GM12874 (cell line): ENCODE measurements at regions not wholly inside any gene's neighbourhood (a gene's known extent, or its start where the extent isn't known, plus 50 kb on each side); places are given as distances from the start of the nearest gene placed in this dataset.

Source experiments
- TF ChIP-seq, protein P1 (sequence below): IDR thresholded peaks from 2 replicates; pipeline ENCODE4 v1.5.1; 2011; ENCODE audit warnings: low read depth, mild to moderate bottlenecking, control low read depth, low read length, moderate library complexity; ENCODE audit not compliant: insufficient read depth

DNA sequence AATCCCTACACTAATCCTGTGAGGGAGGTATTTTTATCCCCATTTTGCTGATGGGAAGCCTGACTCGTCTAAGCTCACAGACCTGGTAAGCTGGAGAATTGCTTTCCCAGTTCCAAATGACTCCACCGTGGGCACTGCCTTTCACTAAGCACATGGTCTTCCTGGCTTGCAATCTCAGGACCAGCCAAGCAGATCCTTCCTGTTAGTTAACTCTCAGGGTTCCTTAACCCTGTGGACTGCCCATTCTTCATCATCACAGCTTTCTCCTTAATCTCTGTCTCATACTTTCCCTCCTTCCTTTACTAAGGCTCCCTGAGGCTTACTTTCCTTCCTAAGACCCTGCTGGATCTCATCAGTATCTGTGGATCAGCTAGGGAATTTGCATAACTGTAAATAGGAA is 122.2 kb upstream of the ZEB2 start:
- TF ChIP-seq, protein P1, sequence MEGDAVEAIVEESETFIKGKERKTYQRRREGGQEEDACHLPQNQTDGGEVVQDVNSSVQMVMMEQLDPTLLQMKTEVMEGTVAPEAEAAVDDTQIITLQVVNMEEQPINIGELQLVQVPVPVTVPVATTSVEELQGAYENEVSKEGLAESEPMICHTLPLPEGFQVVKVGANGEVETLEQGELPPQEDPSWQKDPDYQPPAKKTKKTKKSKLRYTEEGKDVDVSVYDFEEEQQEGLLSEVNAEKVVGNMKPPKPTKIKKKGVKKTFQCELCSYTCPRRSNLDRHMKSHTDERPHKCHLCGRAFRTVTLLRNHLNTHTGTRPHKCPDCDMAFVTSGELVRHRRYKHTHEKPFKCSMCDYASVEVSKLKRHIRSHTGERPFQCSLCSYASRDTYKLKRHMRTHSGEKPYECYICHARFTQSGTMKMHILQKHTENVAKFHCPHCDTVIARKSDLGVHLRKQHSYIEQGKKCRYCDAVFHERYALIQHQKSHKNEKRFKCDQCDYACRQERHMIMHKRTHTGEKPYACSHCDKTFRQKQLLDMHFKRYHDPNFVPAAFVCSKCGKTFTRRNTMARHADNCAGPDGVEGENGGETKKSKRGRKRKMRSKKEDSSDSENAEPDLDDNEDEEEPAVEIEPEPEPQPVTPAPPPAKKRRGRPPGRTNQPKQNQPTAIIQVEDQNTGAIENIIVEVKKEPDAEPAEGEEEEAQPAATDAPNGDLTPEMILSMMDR = no peak

DNA sequence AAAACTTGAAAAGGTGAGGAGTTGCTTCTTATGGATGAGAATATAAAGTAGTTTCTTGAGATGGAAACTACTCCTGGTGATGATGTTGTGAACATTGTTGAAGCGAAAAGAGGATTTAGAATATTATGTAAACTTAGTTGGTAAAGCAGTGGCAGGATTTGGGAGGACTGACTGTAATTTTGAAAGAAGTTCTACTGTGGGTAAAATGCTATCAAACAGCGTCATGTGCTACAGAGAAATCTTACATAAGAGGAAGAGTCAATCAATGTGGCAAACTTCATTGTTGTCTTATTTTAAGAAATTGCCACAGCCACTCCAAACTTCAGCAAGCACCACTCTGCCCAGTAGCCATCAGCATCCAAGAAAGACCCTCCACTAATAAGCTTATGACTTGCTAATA is 112.9 kb upstream of the ZEB2 start:
- TF ChIP-seq, protein P1 = no peak

DNA sequence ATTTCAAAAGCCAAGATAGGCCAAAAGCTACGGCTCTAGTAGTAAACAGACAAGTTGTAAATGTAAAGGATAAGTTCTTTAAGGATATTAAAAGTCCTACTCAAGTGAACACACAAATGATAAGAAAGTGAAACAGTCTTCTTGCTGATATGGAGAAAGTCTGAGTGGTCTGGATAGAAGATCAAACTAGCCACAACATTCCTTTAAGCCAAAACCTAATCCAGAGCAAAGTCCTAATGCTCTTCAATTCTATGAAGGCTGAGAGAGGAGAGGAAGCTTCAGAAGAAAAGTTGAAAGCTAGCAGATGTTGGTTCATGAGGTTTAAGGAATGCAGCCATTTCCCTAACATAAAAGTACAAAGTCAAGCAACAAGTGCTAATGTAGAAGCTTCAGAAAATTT is 111.7 kb upstream of the ZEB2 start:
- TF ChIP-seq, protein P1 = no peak

DNA sequence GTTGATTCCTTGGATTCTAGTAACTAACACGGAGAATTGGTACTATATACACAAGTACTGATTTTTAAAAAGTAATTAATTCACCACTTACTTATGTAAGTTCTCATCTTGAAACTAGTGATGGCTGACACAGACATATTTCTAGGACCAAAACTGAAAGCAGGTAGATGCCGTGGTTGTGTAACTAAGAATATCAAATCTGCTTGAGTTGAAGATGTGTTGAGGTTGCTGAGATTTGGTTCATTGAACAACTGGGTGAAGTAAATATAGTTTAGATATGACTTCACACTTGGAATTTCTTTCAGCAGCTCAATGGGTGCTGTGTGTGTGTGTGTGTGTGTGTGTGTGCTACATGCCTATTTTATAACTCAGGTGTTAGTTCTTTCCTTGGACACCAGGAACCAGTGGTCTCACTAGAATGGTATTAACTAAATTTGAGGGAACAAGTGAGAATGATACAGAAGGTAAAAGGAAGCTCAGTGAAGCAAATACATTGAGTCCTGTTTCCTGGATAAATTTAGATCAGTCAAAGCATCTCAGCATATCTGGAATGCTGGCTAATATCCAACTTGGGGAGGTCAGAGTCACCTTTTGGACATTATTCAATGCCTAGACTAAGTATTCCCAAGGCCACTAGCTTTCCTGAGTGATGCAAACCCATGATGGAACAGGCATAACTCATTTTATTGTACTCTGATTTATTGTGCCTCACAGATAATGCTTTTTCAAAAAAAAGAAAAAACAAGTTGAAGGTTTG is 110.7 kb upstream of the ZEB2 start:
- TF ChIP-seq, protein P1 = no peak

DNA sequence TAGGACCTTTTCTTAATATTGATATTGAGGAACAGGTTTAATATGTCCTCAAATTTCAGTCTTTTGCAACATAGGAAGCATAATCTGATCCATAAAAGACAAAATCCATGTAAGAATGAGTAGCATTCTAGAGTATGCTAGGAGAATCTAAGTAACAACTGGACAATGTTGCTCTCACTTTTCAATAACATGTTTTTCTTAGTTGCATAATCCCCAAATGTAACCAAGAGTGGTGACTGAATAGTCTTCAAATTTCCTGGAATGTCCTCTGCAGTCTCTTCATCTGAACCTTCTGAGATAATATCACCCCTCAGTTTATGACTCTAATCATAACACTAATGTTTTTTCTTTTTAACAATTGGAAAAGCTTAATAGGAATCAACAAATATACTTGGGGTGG is 110.0 kb upstream of the ZEB2 start:
- TF ChIP-seq, protein P1 = no peak

DNA sequence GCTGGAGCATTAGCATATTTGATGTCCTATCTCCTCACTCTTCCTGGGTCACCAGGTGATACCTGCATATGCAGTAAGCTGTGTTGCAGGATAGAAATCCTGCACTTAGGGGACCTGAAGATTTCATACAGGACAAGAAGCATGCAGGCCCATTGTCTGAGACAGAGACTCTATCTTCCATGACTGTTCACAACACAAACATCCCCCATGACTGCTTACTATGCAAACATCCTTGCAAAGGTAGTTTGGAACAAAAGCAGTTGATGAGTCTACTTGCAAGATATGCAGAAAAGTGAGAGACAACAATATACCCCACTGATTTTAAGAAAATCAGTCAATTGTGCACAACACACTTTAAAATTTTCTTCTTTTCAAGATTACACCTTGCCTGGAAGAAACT is 108.6 kb upstream of the ZEB2 start:
- TF ChIP-seq, protein P1 = no peak

DNA sequence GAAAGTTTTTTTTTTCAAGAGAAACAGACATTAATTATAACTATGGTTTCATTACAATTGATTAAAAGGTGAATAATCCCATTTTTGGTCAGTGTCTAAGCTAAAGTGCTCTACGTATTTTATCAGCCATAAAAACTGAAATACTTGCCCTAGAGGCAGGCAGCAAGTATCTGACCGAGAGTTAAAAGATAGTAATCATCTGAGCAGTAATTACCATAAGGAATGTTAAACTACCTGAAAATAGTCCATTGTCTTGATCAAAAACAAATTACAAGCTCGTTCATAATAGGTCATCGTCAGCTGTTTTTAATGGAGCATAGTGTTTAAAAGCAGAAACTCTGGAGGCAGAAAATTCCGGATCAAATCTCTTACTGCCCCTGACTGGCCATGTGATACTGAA is 105.7 kb upstream of the ZEB2 start:
- TF ChIP-seq, protein P1 = no peak

DNA sequence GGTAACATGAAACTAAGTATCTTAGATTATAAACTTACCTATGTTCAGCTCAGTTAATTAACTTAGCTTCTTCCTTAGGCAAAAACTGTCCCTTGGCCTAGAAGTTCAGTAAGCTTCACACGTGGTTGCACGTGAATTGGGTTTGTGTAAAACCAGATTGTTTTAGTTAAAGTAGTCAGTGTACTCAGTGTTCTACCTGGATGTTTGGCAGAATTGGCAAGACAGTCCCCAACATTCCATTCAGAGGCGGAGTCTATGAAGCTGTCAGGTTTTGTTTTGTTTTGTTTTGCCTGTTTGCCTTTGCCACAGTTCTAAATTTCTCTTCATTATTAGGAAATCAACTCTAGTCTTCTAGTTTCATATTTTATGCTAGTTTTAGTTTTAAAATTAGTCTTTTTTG is 105.3 kb upstream of the ZEB2 start:
- TF ChIP-seq, protein P1 = no peak
